ENCODE measurements at regions not wholly inside any gene's neighbourhood (a gene's known extent, or its start where the extent isn't known, plus 50 kb on each side); places are given as distances from the start of the nearest gene placed in this dataset.

DNA sequence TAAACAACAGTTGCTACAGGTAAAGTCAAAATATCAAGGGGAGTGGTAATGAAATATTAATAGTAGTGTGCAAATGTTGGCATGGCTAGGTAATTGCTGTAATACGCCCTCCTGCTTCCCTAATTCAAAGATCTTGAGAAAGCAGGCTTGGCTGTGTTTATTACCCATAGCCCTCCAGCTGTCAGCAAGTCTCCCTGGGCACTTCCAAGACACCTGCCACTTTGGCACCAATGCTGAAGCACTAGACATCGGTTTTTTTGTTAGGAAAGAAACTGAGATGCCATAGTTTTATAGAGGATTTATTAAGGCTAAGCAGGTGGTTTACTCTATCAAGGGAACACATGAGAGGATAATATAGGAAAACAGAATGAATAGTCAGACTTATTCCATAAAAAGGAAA is 64.4 kb downstream of the P2RY1 start (continued):
- no peak for TF ChIP-seq SMAD1 (IDR thresholded peaks at IDR 0.05; ENCODE audit: low read depth, partially characterized antibody)
- TF ChIP-seq PKNOX1 (IDR thresholded peaks at IDR 0.05) = no peak
- TF ChIP-seq ZNF687 (IDR thresholded peaks at IDR 0.05) = no peak
- TF ChIP-seq STAT1 (conservative IDR thresholded peaks at IDR 0.05) = no peak
- TF ChIP-seq FOS (IDR thresholded peaks at IDR 0.05; ENCODE audit: borderline replicate concordance, extremely low read depth, insufficient read length) = no peak
- TF ChIP-seq SIN3A (IDR thresholded peaks at IDR 0.05; ENCODE audit: low read depth, low read length) = no peak
- TF ChIP-seq LARP7 (IDR thresholded peaks at IDR 0.05) = no peak
- no peak for TF ChIP-seq FOXK2 (IDR thresholded peaks at IDR 0.05)
- no peak for TF ChIP-seq USF1 (IDR thresholded peaks at IDR 0.05; ENCODE audit: borderline replicate concordance, extremely low read length, insufficient read depth, low read depth, low read length)
- TF ChIP-seq BHLHE40 (IDR thresholded peaks at IDR 0.05; ENCODE audit: borderline replicate concordance in 1 of 2, low read depth in 2 of 2, low read length in 1 of 2) = no peak

Data from GM12878 (cell line).